GM12891 (cell line): ENCODE measurements at regions not wholly inside any gene's neighbourhood (a gene's known extent, or its start where the extent isn't known, plus 50 kb on each side); places are given as distances from the start of the nearest gene placed in this dataset.

ENCODE experiments used
- DNase-seq: peaks from one replicate; pipeline ENCODE4 v3.0.0; 2011; ENCODE audit warnings: low spot score; ENCODE audit not compliant: insufficient read length
- FAIRE-seq: peaks from 2 replicates; lab custom pipeline; 2011; peaks lifted over from hg19 to GRCh38; lab: Jason Lieb, UNC
- PAX5 ChIP-seq: IDR thresholded peaks from 2 replicates; pipeline ENCODE4 v1.6.1; 2011; ENCODE audit warnings: low read length, moderate library complexity, mild to moderate bottlenecking; ENCODE audit not compliant: insufficient read depth, severe bottlenecking
- POLR2A ChIP-seq: IDR thresholded peaks from 2 replicates; pipeline ENCODE4 v1.6.1; 2011; ENCODE audit warnings: low read depth, low read length, control low read depth
- POLR2AphosphoS5 ChIP-seq: IDR thresholded peaks from 2 replicates; pipeline ENCODE4 v1.6.1; 2011; ENCODE audit warnings: low read depth, low read length, control low read depth
- POU2F2 ChIP-seq: IDR thresholded peaks from 2 replicates; pipeline ENCODE4 v1.6.1; 2011; ENCODE audit warnings: low read depth, mild to moderate bottlenecking, control low read depth, low read length, moderate library complexity
- SPI1 ChIP-seq: IDR thresholded peaks from 2 replicates; pipeline ENCODE4 v1.6.1; 2011; ENCODE audit warnings: low read depth, low read length, control low read depth
- TAF1 ChIP-seq: IDR thresholded peaks from 2 replicates; pipeline ENCODE4 v1.6.1; 2011; ENCODE audit warnings: low read depth, low read length, control low read depth

GRCh38 chr2:223500709-223501108 is 101.5 kb downstream of the SCG2 start:
- DNase-seq (no peak), FAIRE-seq (no peak)
- TF ChIP-seq TAF1 (no peak), POLR2AphosphoS5 (no peak), POU2F2 (no peak), PAX5 (no peak)

DNA sequence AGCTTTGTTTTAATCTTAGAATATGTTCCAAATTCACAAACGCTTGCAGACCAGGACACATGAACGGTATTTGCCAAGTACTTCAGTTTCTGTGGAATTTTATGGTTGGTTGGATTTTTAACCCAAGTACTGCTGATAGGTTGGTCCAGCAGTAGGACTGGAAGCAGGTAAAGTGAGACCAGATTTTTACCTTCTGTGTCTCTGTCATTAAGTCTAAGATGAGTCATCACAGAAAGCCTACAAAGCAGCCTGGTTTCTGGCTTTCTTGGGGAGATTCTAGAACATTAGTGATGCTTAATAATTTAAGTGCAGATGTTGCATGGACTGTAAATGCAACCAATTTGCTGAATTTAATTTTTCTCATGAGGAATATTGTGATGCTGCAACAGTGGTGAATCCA is 100.5 kb downstream of the SCG2 start:
- TF ChIP-seq POLR2AphosphoS5 (no peak), POU2F2 (no peak), SPI1 (no peak), TAF1 (no peak), PAX5 (no peak), POLR2A (no peak)
- FAIRE-seq = no peak
- no peak for DNase-seq

- TF ChIP-seq POU2F2 (no peak), TAF1 (no peak), PAX5 (no peak), POLR2A (no peak), SPI1 (no peak), POLR2AphosphoS5 (no peak)
- no peak for DNase-seq
- FAIRE-seq = no peak
Measured at GRCh38 chr2:223503746-223504145, 98.4 kb downstream of the SCG2 start.

DNA sequence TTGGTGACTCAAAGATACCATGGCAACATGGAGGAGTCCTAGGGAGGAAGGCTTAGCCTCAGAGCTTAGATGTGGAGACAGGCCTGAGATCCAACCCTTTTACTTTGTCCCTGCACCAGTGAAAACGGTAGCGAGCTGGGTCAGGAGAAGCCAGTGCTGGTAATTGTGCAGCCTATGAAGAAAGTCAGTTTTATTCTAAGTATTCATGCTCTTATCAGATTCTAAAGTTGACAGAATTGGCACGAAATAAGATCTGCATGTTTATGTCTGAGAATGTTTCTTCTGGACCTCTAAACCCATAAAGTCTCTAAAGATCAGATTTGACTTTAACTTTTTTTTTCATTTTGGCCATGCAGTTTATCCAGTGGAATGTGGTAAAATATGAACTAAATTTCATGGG is 93.8 kb downstream of the SCG2 start:
- DNase-seq = no peak
- no peak for FAIRE-seq
- TF ChIP-seq SPI1 (no peak), POLR2A (no peak)

DNA sequence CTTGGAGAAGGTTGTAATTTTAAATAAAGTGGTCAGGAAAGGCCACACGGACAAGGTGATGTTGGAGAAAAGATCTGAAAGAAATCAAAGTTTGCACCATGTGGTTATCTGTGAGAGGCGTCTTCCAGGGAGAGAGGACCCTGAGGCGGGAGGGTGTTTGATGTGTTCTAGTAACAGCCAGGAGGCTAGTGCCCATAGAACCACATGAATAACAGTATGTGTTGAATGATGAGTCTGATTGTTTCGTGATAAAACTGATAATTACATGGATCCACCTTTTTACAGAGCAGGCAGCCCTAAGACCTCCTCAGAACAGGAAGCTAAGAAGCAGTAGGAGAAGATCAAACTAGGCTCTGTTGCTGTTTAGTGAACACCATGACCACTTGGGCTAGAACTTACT is 91.4 kb downstream of the SCG2 start:
- DNase-seq (no peak), FAIRE-seq (no peak)
- TF ChIP-seq POLR2A (no peak), POLR2AphosphoS5 (no peak), PAX5 (no peak), SPI1 (no peak), POU2F2 (no peak), TAF1 (no peak)

GRCh38 chr2:223511168-223511567 is 91.0 kb downstream of the SCG2 start:
- FAIRE-seq = no peak
- TF ChIP-seq POU2F2 (no peak), POLR2AphosphoS5 (no peak), PAX5 (no peak)
- DNase-seq = no peak

GRCh38 chr2:223513771-223514455 is 88.2 kb downstream of the SCG2 start:
- no peak for FAIRE-seq
- TF ChIP-seq PAX5 = no peak
- TF ChIP-seq POU2F2 = no peak
- TF ChIP-seq TAF1 = no peak
- TF ChIP-seq POLR2A = no peak
- TF ChIP-seq POLR2AphosphoS5 = no peak
- TF ChIP-seq SPI1 = no peak

DNA sequence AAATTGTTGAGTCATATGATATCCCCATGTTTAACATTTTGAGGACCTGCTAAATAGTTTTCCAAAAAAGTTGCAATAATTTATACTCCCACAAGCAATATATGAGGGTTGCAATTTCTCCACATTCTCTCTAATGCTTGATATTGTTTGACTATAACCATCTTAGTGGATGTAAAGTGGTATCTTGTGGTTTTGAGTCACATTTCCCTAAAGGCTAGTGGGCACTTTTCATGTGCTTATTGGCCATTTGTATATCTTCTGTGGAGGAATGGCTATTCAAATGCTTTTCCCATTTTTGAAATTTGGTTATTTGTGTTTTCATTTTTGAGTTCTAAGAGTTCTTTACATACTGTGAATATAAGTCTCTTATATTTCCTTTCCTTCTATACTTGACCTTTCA is 82.7 kb downstream of the SCG2 start:
- DNase-seq = no peak

More at GRCh38 chr2:223513771-223514455, 88.2 kb downstream of the SCG2 start:
- no peak for DNase-seq

DNA sequence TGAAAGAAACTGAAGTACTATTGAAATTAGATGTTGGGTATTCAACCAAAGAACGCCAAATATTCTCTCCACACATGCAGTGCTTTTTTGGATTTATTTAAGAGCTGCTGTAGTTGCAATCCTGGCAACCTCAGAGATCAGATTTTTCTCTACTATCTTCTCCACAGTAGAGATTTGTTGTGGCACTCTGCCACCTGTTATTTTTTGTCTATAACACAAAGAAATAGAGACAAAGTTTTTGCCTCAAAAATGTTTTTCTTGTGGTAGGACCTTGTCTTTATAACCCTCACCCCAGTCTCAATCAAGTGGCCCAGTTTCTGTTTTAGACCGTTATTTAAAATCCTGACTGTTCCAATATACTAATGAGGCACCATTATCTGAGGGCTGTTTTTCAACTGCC is 79.4 kb downstream of the SCG2 start:
- TF ChIP-seq POLR2A (no peak), POU2F2 (no peak), PAX5 (no peak), TAF1 (no peak), POLR2AphosphoS5 (no peak), SPI1 (no peak)
- no peak for DNase-seq
- no peak for FAIRE-seq

More for the DNA sequence above, 82.7 kb downstream of the SCG2 start:
- no peak for FAIRE-seq
- no peak for TF ChIP-seq SPI1
- no peak for TF ChIP-seq POLR2AphosphoS5
- TF ChIP-seq POU2F2 = no peak
- TF ChIP-seq TAF1 = no peak

GRCh38 chr2:223523551-223524001 is 78.6 kb downstream of the SCG2 start:
- TF ChIP-seq POLR2AphosphoS5 = no peak
- TF ChIP-seq PAX5 = no peak
- no peak for TF ChIP-seq TAF1
- no peak for FAIRE-seq
- no peak for DNase-seq

DNA sequence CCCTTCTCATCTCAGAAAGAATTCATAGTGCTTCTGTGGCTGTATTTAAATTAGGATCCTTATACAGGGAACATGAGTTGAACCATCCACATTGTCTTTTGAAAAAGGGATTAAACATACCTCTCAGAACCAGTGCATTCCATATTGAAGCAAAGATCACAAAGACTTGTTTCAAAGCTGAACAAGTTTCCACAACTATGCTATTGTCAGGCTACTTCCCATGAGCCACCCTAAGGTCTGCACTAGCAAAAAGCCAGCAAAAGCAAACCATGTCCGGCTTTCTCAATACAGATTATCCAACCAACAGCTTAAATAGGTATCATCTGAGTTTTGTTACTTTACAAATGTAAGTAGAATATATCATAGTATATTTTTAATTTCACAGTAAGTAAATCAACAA is 78.1 kb downstream of the SCG2 start:
- TF ChIP-seq POU2F2 (no peak), POLR2AphosphoS5 (no peak), POLR2A (no peak), SPI1 (no peak), PAX5 (no peak), TAF1 (no peak)
- FAIRE-seq (no peak), DNase-seq (no peak)
